Endothelial cell (in vitro differentiated cells): ENCODE measurements at regions not wholly inside any gene's neighbourhood (a gene's known extent, or its start where the extent isn't known, plus 50 kb on each side); places are given as distances from the start of the nearest gene placed in this dataset.

Experiments used
- DNase-seq: peaks from one replicate; pipeline ENCODE4 v3.0.0; 2021; ENCODE audit warnings: low spot score
- H3K27ac Mint-ChIP-seq: one replicate; pipeline ENCODE4 v1.8.0; 2021; ENCODE audit warnings: mixed read lengths, inconsistent platforms; ENCODE audit not compliant: unreplicated experiment
- H3K27me3 Mint-ChIP-seq: one replicate; pipeline ENCODE4 v1.8.0; 2021; ENCODE audit warnings: mild to moderate bottlenecking, moderate library complexity, mixed read lengths, inconsistent platforms; ENCODE audit not compliant: unreplicated experiment
- H3K36me3 Mint-ChIP-seq: one replicate; pipeline ENCODE4 v1.8.0; 2021; ENCODE audit warnings: mild to moderate bottlenecking, low read depth, mixed read lengths, inconsistent platforms; ENCODE audit not compliant: unreplicated experiment
- H3K4me1 Mint-ChIP-seq: one replicate; pipeline ENCODE4 v1.8.0; 2021; ENCODE audit warnings: mild to moderate bottlenecking, mixed read lengths, inconsistent platforms; ENCODE audit not compliant: unreplicated experiment
- H3K4me3 Mint-ChIP-seq: one replicate; pipeline ENCODE4 v1.8.0; 2021; ENCODE audit warnings: mild to moderate bottlenecking, mixed read lengths, inconsistent platforms; ENCODE audit not compliant: unreplicated experiment
- H3K9me3 Mint-ChIP-seq: one replicate; pipeline ENCODE4 v1.8.0; 2021; ENCODE audit warnings: mixed read lengths, inconsistent platforms; ENCODE audit not compliant: unreplicated experiment
- TF ChIP-seq, protein P1 (sequence below): fragments of 200-600 bp; sonication (generic); IDR thresholded peaks from one replicate; pipeline ENCODE4 v1.5.0; 2021; ENCODE audit warnings: antibody characterized with exemption; ENCODE audit not compliant: unreplicated experiment

GRCh38 chr1:182113879-182114626, 52.5 kb upstream of the ZNF648 start:
- H3K9me3 Mint-ChIP-seq: no peaks in the 10 kb centered on the region
- peaks cover 8% of the 10 kb centered on the region for H3K4me1 Mint-ChIP-seq
- peak overlapping the region; percentile 75 for H3K27ac Mint-ChIP-seq
- TF ChIP-seq, protein P1, sequence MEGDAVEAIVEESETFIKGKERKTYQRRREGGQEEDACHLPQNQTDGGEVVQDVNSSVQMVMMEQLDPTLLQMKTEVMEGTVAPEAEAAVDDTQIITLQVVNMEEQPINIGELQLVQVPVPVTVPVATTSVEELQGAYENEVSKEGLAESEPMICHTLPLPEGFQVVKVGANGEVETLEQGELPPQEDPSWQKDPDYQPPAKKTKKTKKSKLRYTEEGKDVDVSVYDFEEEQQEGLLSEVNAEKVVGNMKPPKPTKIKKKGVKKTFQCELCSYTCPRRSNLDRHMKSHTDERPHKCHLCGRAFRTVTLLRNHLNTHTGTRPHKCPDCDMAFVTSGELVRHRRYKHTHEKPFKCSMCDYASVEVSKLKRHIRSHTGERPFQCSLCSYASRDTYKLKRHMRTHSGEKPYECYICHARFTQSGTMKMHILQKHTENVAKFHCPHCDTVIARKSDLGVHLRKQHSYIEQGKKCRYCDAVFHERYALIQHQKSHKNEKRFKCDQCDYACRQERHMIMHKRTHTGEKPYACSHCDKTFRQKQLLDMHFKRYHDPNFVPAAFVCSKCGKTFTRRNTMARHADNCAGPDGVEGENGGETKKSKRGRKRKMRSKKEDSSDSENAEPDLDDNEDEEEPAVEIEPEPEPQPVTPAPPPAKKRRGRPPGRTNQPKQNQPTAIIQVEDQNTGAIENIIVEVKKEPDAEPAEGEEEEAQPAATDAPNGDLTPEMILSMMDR: no peak
- no peak for DNase-seq
- H3K27me3 Mint-ChIP-seq: no peaks in the 10 kb centered on the region
- no peaks in the 10 kb centered on the region for H3K36me3 Mint-ChIP-seq
- no peak overlapping the region for H3K4me3 Mint-ChIP-seq

DNA sequence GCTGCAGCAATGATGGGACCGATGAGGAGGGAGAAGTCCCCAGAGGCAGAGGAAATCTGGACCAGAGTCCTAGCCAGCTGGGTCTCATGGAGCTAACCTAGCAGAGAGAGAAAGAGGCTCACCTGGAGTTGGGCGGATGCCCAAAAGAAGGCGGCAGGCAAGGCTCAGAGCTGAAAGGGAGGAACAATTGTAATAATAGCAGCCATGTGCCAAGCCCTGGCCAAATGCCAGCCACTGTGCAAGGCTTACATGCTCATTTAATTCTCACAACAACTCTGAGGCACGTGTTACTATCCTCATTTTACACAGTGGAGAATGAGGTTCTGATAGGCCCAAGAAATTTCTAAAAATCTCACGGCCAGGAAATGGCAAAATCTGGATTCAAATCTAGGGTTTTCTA, 50.0 kb upstream of the ZNF648 start:
- Mint-ChIP-seq H3K4me3 (no peak overlapping the region), H3K9me3 (no peaks in the 10 kb centered on the region), H3K27ac (no peak overlapping the region), H3K27me3 (no peaks in the 10 kb centered on the region), H3K36me3 (no peaks in the 10 kb centered on the region), H3K4me1 (peaks cover 8% of the 10 kb centered on the region)
- TF ChIP-seq, protein P1: no peak
- DNase-seq: no peak
